AG09309 (cell line): ENCODE measurements at regions not wholly inside any gene's neighbourhood (a gene's known extent, or its start where the extent isn't known, plus 50 kb on each side); places are given as distances from the start of the nearest gene placed in this dataset.

Experiments
- DNase-seq: peaks from one replicate; pipeline ENCODE4 v3.0.0-alpha.2; 2010; ENCODE audit warnings: low read depth
- H3K4me3 ChIP-seq: 2 replicates; pipeline ENCODE4 v1.5.1; 2011; ENCODE audit warnings: mild to moderate bottlenecking, low read depth, low read length, moderate library complexity; ENCODE audit not compliant: control insufficient read depth
- TF ChIP-seq, protein P1 (sequence below): IDR thresholded peaks from 2 replicates; pipeline ENCODE4 v1.5.1; 2011; ENCODE audit warnings: mild to moderate bottlenecking, low read depth, low read length, inconsistent platforms; ENCODE audit not compliant: insufficient read depth, control insufficient read depth; ENCODE audit errors: missing control alignments

- TF ChIP-seq, protein P1, sequence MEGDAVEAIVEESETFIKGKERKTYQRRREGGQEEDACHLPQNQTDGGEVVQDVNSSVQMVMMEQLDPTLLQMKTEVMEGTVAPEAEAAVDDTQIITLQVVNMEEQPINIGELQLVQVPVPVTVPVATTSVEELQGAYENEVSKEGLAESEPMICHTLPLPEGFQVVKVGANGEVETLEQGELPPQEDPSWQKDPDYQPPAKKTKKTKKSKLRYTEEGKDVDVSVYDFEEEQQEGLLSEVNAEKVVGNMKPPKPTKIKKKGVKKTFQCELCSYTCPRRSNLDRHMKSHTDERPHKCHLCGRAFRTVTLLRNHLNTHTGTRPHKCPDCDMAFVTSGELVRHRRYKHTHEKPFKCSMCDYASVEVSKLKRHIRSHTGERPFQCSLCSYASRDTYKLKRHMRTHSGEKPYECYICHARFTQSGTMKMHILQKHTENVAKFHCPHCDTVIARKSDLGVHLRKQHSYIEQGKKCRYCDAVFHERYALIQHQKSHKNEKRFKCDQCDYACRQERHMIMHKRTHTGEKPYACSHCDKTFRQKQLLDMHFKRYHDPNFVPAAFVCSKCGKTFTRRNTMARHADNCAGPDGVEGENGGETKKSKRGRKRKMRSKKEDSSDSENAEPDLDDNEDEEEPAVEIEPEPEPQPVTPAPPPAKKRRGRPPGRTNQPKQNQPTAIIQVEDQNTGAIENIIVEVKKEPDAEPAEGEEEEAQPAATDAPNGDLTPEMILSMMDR = no peak
- no peak for DNase-seq
- no peak overlapping the region for H3K4me3 ChIP-seq
Measured at GRCh38 chr13:65159803-65160202, 2070.3 kb downstream of the PCDH9 start.

GRCh38 chr13:65155861-65156260 lies 2074.3 kb downstream of the PCDH9 start:
- DNase-seq = no peak
- TF ChIP-seq, protein P1 = no peak
- no peak overlapping the region for H3K4me3 ChIP-seq

DNA sequence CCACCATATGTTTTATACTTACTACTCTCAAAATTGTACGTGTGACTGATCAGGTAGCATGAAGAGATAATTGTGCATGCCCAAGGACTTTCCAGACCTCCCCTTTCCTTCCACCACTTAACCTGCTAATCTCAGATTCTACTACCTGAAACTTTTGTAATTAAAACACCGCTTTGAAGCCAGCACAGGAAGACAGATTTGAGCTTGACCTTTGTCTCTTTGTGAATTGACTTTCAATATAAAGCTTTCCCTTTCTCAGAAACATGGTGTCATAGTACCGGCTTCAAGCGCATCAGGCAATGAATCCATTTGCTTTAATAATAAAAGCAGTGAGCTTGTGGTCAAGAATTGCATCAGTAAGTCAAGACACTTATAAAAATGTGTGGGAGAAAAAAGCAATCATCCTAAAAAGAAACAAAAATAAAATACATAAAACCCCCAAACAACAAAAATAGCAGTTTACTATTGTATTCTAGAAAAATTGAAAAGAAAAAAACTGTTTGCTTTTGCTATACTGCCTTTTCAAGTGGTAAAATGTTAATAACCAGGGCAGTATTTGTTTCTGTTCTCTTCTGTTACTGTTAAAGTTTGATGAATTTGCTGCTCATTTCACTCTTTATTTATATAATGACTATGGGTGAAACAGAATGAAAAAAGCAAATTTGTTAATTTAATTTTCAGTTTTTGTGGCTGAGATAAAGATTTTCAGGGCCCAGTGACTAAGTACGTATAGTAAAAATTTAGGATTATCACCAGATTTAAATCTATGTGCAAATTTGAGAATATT lies 2075.3 kb downstream of the PCDH9 start:
- no peak for DNase-seq
- H3K4me3 ChIP-seq = no peak overlapping the region
- TF ChIP-seq, protein P1 = no peak

DNA sequence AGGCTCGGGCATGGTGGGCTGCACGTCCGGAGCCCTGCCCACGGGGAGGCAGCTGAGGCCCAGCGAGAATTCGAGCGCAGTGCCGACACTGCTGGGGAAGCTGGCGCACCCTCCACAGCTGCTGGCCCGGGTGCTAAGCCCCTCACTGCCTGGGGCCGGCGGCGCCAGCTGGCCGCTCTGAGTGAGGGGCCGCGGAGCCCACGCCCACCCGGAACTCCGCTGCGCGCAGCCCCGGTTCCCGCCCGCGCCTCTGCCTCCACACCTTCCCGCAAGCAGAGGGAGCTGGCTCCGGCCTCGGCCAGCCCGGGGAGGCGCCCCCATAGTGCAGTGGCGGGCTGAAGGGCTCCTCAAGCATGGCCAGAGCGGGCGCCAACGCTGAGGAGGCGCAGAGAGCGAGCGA lies 2080.4 kb downstream of the PCDH9 start:
- no peak for DNase-seq
- no peak overlapping the region for H3K4me3 ChIP-seq
- TF ChIP-seq, protein P1 = no peak

DNA sequence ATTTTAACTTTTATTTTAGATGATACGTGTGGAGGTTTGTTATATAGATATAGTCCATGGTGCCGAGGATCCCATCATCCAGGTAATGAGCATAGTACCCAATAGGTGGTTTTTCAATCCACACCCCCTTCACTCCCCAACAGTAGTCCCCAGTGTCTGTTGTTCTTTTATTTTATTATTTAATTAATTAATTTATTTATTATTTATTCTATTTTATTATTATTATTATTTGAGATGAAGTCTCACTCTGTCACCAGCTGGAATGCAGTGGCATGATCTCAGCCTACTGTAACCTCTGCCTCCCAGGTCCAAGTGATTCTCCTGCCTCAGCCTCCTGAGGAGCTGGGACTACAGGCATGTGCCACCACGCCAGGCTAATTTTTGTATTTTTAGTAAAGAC lies 2086.2 kb downstream of the PCDH9 start:
- DNase-seq = no peak
- no peak overlapping the region for H3K4me3 ChIP-seq
- TF ChIP-seq, protein P1 = no peak

GRCh38 chr13:65133094-65133493 lies 2097.0 kb downstream of the PCDH9 start:
- DNase-seq = no peak
- TF ChIP-seq, protein P1 = no peak

More at GRCh38 chr13:65133094-65133493, 2097.0 kb downstream of the PCDH9 start:
- no peak overlapping the region for H3K4me3 ChIP-seq
